ENCODE measurements at regions not wholly inside any gene's neighbourhood (a gene's known extent, or its start where the extent isn't known, plus 50 kb on each side); places are given as distances from the start of the nearest gene placed in this dataset.

DNA sequence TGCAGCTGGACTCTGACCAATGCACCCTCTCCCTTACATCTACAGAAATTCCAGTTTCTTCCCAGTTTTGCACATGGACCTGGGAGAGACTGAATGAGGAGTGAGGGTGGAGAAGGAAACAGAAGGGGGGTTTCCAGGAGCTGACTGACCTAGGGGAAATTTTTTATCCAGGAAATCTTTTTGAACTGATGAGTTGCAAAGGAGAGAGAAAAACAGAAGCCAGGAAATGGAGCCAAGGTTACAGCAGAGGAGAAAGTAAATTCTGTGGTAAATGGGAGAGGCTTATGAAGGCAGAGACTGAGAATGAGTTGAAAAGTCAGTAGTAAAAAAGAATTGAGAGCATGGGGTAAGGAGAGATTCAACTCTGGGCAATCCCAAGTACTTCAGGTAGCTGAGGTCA, 192.8 kb downstream of the SMIM20 start:
- TF ChIP-seq SPI1 (IDR thresholded peaks at IDR 0.05; ENCODE audit: borderline replicate concordance, low read depth): no peak
- no peaks in the 10 kb centered on the region for H3K27me3 ChIP-seq (ENCODE audit: insufficient read depth, poor library complexity, severe bottlenecking)
- H3K4me3 ChIP-seq (replicated peaks; ENCODE audit: insufficient read depth, low read length): no peak overlapping the region
- no peak overlapping the region for H3K27ac ChIP-seq (replicated peaks)
- no peak for DNase-seq (ENCODE audit: low read depth in 1 of 2, low spot score in 1 of 2)

DNA sequence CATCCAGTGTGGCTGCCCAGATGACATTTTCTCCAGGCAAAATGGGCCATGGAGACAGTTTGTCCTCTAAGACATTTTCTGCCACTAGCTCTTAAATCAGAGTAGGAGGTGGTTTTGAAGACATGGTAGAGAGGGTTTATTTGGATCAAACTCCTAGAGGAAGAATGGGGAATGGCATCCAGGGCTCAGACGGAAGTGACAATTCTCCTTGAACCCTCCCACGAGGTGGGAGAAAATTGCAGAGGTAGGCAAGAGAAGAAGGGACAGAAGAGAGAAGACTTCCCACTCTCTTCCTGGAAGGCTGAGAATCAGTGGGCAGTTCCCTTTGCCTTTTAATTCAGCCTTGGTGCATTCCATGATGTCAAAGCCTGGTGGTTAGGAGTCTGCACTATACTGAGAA, 194.0 kb downstream of the SMIM20 start:
- no peak overlapping the region for H3K27ac ChIP-seq (replicated peaks)
- no peak overlapping the region for H3K4me3 ChIP-seq (replicated peaks; ENCODE audit: insufficient read depth, low read length)
- TF ChIP-seq REST (IDR thresholded peaks at IDR 0.05; ENCODE audit: insufficient replicate concordance, low read depth): no peak
- no peak for DNase-seq (ENCODE audit: low read depth in 1 of 2, low spot score in 1 of 2)
- no peaks in the 10 kb centered on the region for H3K27me3 ChIP-seq (ENCODE audit: insufficient read depth, poor library complexity, severe bottlenecking)

DNA sequence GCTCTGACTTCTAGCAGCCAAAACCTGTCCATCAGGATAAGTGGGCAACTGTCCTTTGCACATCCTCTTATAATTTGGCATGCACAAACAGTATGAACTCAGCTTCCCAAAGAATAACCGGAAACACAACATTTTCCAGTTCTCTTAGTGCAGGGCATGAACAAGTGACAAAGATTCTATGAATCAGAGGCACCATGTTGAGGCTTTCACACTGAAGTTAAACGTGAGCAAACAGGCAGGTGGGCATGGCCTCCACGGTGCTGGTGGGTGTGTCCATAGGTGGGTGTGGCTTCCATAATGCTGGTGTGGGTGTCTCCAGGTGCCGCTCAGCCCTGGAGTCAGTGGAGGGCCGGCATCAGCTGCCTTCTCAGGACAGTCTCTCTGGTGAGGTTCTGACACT, 196.5 kb downstream of the SMIM20 start:
- H3K27ac ChIP-seq (replicated peaks): no peak overlapping the region
- H3K4me3 ChIP-seq (replicated peaks; ENCODE audit: insufficient read depth, low read length): no peak overlapping the region
- H3K27me3 ChIP-seq (ENCODE audit: insufficient read depth, poor library complexity, severe bottlenecking): no peaks in the 10 kb centered on the region
- no peak for TF ChIP-seq POLR2AphosphoS5 (IDR thresholded peaks at IDR 0.05; ENCODE audit: low read depth)
- no peak for TF ChIP-seq CTCF (IDR thresholded peaks at IDR 0.05; ENCODE audit: insufficient read depth, low read length)
- no peak for TF ChIP-seq REST (IDR thresholded peaks at IDR 0.05; ENCODE audit: insufficient replicate concordance, low read depth)
- no peak for DNase-seq (ENCODE audit: low read depth in 1 of 2, low spot score in 1 of 2)

- TF ChIP-seq GABPA (IDR thresholded peaks at IDR 0.05; ENCODE audit: low read depth) (no peak), CTCF (IDR thresholded peaks at IDR 0.05; ENCODE audit: insufficient read depth, low read length) (no peak), SPI1 (IDR thresholded peaks at IDR 0.05; ENCODE audit: borderline replicate concordance, low read depth) (no peak), REST (IDR thresholded peaks at IDR 0.05; ENCODE audit: insufficient replicate concordance, low read depth) (no peak), POLR2AphosphoS5 (IDR thresholded peaks at IDR 0.05; ENCODE audit: low read depth) (no peak)
- no peak for DNase-seq (ENCODE audit: low read depth in 1 of 2, low spot score in 1 of 2)
- no peak overlapping the region for H3K27ac ChIP-seq (replicated peaks)
- no peak overlapping the region for H3K4me3 ChIP-seq (replicated peaks; ENCODE audit: insufficient read depth, low read length)
- no peaks in the 10 kb centered on the region for H3K27me3 ChIP-seq (ENCODE audit: insufficient read depth, poor library complexity, severe bottlenecking)
Measured at GRCh38 chr4:26113339-26113940, 199.4 kb downstream of the SMIM20 start.

Data from HL-60 (cell line).